ENCODE measurements at regions not wholly inside any gene's neighbourhood (a gene's known extent, or its start where the extent isn't known, plus 50 kb on each side); places are given as distances from the start of the nearest gene placed in this dataset.

DNA sequence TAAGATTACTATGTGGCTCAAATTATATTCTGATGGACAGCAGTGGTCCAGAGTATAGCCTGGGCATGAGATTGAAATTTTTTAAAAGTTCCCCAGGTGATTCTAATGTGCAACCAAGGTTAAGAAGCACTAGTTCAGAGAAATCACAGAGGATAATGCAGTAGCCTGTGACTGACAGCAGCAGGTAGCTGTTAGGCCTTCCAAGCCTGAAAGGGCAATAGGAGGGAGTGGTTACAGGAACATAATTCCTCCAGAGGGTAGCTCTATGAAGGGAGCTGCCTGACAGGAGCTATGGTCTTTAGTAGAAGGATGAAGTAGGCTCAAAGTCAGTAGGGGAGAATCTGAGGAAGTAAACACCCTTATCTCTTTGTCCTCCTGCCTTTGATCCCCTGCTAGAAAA, 342.9 kb upstream of the PPP2R3A start:
- Histone ChIP-seq H3K9me3 (ENCODE audit: low read depth) (no peaks in the 10 kb centered on the region), H4K20me1 (ENCODE audit: insufficient read depth, poor library complexity, severe bottlenecking) (no peaks in the 10 kb centered on the region), H3K79me2 (no peaks in the 10 kb centered on the region), H2AFZ (no peak overlapping the region), H3K27me3 (no peaks in the 10 kb centered on the region), H3K4me3 (no peak overlapping the region), H3K4me1 (ENCODE audit: insufficient read depth) (no peaks in the 10 kb centered on the region), H3K36me3 (replicated peaks; ENCODE audit: insufficient read depth, low read depth) (no peaks in the 10 kb centered on the region), H3K4me2 (no peak overlapping the region), H3K9me2 (replicated peaks; ENCODE audit: insufficient read depth) (no peaks in the 10 kb centered on the region), H3K27ac (no peak overlapping the region)
- DNase-seq (ENCODE audit: low spot score) = no peak
- TF ChIP-seq, protein P1, sequence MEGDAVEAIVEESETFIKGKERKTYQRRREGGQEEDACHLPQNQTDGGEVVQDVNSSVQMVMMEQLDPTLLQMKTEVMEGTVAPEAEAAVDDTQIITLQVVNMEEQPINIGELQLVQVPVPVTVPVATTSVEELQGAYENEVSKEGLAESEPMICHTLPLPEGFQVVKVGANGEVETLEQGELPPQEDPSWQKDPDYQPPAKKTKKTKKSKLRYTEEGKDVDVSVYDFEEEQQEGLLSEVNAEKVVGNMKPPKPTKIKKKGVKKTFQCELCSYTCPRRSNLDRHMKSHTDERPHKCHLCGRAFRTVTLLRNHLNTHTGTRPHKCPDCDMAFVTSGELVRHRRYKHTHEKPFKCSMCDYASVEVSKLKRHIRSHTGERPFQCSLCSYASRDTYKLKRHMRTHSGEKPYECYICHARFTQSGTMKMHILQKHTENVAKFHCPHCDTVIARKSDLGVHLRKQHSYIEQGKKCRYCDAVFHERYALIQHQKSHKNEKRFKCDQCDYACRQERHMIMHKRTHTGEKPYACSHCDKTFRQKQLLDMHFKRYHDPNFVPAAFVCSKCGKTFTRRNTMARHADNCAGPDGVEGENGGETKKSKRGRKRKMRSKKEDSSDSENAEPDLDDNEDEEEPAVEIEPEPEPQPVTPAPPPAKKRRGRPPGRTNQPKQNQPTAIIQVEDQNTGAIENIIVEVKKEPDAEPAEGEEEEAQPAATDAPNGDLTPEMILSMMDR (IDR thresholded peaks at IDR 0.05; ENCODE audit: poor library complexity) = no peak
- TF ChIP-seq EZH2phosphoT487 (IDR thresholded peaks at IDR 0.05; ENCODE audit: low read depth, severe bottlenecking, unreplicated experiment) = no peak
- no peak for TF ChIP-seq EZH2 (IDR thresholded peaks at IDR 0.05; ENCODE audit: borderline replicate concordance)

DNA sequence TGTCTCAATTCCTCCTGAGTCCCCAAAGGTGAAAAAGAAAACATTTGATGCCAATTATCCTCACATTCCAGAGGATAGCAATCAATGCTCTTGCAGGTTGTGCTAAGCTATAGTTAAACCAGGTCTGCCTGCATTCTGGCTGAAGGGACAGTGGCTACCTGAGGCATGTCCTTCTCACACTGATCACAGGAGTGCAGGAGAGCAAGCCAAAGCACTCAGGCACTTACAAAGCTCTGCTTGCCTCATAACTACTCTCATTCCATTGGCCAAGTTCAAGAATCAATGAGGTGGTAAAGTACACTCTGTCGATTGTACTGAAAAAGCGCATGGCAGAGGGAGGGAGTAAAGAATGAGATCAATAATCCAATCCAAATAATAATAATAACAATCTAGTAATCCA, 342.0 kb upstream of the PPP2R3A start:
- Histone ChIP-seq H3K36me3 (replicated peaks; ENCODE audit: insufficient read depth, low read depth) (no peaks in the 10 kb centered on the region), H3K9me3 (ENCODE audit: low read depth) (no peaks in the 10 kb centered on the region), H2AFZ (no peak overlapping the region), H3K79me2 (no peaks in the 10 kb centered on the region), H3K4me3 (no peak overlapping the region), H3K4me2 (no peak overlapping the region), H3K27me3 (no peaks in the 10 kb centered on the region), H4K20me1 (ENCODE audit: insufficient read depth, poor library complexity, severe bottlenecking) (no peaks in the 10 kb centered on the region), H3K4me1 (ENCODE audit: insufficient read depth) (no peaks in the 10 kb centered on the region), H3K27ac (no peak overlapping the region), H3K9me2 (replicated peaks; ENCODE audit: insufficient read depth) (no peaks in the 10 kb centered on the region)
- TF ChIP-seq, protein P1 (IDR thresholded peaks at IDR 0.05; ENCODE audit: poor library complexity) = no peak
- TF ChIP-seq EZH2 (IDR thresholded peaks at IDR 0.05; ENCODE audit: borderline replicate concordance) (no peak), EZH2phosphoT487 (IDR thresholded peaks at IDR 0.05; ENCODE audit: low read depth, severe bottlenecking, unreplicated experiment) (no peak)
- DNase-seq (ENCODE audit: low spot score) = no peak
- 72% methylated on average over 2 of the region's 2 CpGs for WGBS (ENCODE audit: low lambda C conversion rate, missing lambda C conversion rate)

DNA sequence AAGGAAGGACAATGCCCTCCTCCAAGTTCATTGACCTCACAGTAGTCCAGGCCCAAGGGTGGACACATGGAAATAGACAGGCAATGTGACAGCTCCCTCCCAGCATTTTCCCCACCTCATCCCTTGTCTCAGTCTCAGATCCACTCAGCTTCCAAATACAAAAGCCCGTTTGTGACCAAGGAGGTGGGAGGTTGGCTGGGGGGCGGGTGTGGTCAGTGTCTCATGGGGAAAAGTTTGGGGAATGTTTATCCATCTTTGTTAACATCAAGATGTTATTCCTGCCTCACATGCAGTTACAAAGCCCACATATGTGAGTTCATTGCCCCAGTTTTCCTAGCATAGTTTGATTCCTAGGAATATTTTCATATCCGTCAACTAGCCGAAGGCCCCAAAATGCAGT, 338.5 kb upstream of the PPP2R3A start:
- H3K9me2 ChIP-seq (replicated peaks; ENCODE audit: insufficient read depth) = no peaks in the 10 kb centered on the region
- H3K9me3 ChIP-seq (ENCODE audit: low read depth) = no peaks in the 10 kb centered on the region
- no peak overlapping the region for H3K4me2 ChIP-seq
- no peaks in the 10 kb centered on the region for H3K27me3 ChIP-seq
- TF ChIP-seq EZH2phosphoT487 (IDR thresholded peaks at IDR 0.05; ENCODE audit: low read depth, severe bottlenecking, unreplicated experiment) = no peak
- no peak for TF ChIP-seq EZH2 (IDR thresholded peaks at IDR 0.05; ENCODE audit: borderline replicate concordance)
- TF ChIP-seq, protein P1 (IDR thresholded peaks at IDR 0.05; ENCODE audit: poor library complexity) = no peak
- no peak overlapping the region for H3K4me3 ChIP-seq
- H4K20me1 ChIP-seq (ENCODE audit: insufficient read depth, poor library complexity, severe bottlenecking) = no peaks in the 10 kb centered on the region
- no peaks in the 10 kb centered on the region for H3K79me2 ChIP-seq
- no peak overlapping the region for H2AFZ ChIP-seq
- H3K36me3 ChIP-seq (replicated peaks; ENCODE audit: insufficient read depth, low read depth) = no peaks in the 10 kb centered on the region
- DNase-seq (ENCODE audit: low spot score) = no peak
- no peak overlapping the region for H3K27ac ChIP-seq
- 88% methylated on average over 4 of the region's 4 CpGs for WGBS (ENCODE audit: low lambda C conversion rate, missing lambda C conversion rate)
- H3K4me1 ChIP-seq (ENCODE audit: insufficient read depth) = no peaks in the 10 kb centered on the region
